ENCODE measurements at regions not wholly inside any gene's neighbourhood (a gene's known extent, or its start where the extent isn't known, plus 50 kb on each side); places are given as distances from the start of the nearest gene placed in this dataset.

DNA sequence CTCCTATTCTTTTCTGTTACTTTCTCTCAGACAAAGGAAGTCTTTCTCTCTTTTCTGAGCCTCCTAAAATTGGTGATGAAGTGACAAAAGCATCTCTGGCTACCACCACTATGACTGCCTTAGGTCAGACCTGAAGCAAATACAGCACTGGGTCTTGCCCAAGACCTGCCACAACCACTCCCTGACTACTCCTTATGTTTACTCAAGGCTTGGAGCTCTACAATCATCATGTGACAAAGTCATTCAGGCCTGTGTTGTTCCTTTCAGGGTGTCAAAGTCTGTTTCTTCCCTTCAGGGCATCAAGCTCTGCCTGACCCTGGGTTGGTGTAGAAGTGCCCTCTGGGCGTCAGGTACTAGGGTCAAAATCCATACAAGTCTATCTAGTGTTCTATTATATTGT is 419.2 kb upstream of the CT83 start:
- no peak for DNase-seq
- Histone ChIP-seq H3K27me3 (ENCODE audit: control insufficient read depth, insufficient read depth, low read length) (no peaks in the 10 kb centered on the region), H3K27ac (ENCODE audit: low read length) (no peak overlapping the region), H3K36me3 (ENCODE audit: control insufficient read depth, insufficient read depth, low read length) (no peaks in the 10 kb centered on the region), H3K4me3 (ENCODE audit: low read length) (no peak overlapping the region), H3K4me1 (ENCODE audit: control insufficient read depth, insufficient read depth, low read length) (no peaks in the 10 kb centered on the region), H3K9me3 (replicated peaks; ENCODE audit: control insufficient read depth, low read depth, low read length) (no peaks in the 10 kb centered on the region)
- no CpG with 5 or more reads among the region's 1 CpG for WGBS (ENCODE audit: insufficient coverage)

DNA sequence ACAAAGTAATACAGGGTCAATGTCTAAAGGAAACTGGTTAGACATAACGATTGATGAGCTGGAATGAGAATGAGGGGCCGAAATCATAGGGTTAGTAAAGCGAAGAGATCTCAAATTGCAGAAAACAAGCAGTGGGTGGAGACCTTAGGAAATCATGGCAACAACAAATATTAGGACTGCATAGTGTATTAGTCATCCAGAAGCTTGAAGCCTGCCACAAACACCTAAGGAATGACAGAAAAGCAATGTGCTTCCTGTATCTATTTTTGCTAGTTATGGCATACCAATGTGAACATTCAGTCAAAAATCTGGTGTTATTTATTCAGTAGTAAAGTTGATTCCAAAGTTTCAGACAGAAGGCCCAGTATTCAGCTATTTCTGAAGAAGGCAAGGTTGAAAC is 410.9 kb upstream of the CT83 start:
- peak; percentile 1 for DNase-seq
- WGBS (ENCODE audit: insufficient coverage) = 33% methylated on average over 1 of the region's 3 CpGs
- Histone ChIP-seq H3K36me3 (ENCODE audit: control insufficient read depth, insufficient read depth, low read length) (no peaks in the 10 kb centered on the region), H3K4me1 (ENCODE audit: control insufficient read depth, insufficient read depth, low read length) (no peaks in the 10 kb centered on the region), H3K9me3 (replicated peaks; ENCODE audit: control insufficient read depth, low read depth, low read length) (no peaks in the 10 kb centered on the region), H3K27me3 (ENCODE audit: control insufficient read depth, insufficient read depth, low read length) (no peaks in the 10 kb centered on the region), H3K27ac (ENCODE audit: low read length) (no peak overlapping the region), H3K4me3 (ENCODE audit: low read length) (no peak overlapping the region)

- WGBS (ENCODE audit: insufficient coverage) = no CpG with 5 or more reads among the region's 1 CpG
- no peak overlapping the region for H3K4me3 ChIP-seq (ENCODE audit: low read length)
Measured at GRCh38 chrX:116872931-116873330, 410.2 kb upstream of the CT83 start.

DNA sequence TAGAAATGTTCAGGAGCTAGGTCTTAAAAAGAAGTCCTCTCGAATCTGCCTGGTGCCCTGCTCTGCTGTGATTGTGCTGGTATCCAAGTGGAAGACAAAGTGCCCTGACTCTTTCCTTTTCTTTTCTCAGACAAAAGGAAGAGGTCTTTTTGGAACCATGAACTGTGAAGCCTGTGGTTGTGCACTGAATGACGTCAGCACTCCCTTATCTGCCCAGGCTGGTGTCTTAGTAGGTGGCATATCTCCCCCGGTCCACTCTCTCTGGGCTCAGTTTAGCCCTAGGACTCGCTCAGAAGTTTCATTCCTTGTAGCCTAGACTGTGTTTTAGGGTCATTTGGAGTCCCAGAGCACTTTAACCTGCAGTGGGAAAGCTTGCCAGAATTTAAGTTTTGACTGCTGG is 400.3 kb upstream of the CT83 start:
- Histone ChIP-seq H3K27ac (ENCODE audit: low read length) (no peak overlapping the region), H3K27me3 (ENCODE audit: control insufficient read depth, insufficient read depth, low read length) (peaks cover 6% of the 10 kb centered on the region), H3K4me3 (ENCODE audit: low read length) (no peak overlapping the region), H3K4me1 (ENCODE audit: control insufficient read depth, insufficient read depth, low read length) (no peaks in the 10 kb centered on the region), H3K9me3 (replicated peaks; ENCODE audit: control insufficient read depth, low read depth, low read length) (no peaks in the 10 kb centered on the region), H3K36me3 (ENCODE audit: control insufficient read depth, insufficient read depth, low read length) (no peaks in the 10 kb centered on the region)
- WGBS (ENCODE audit: insufficient coverage) = 71% methylated on average over 1 of the region's 4 CpGs
- DNase-seq = no peak

More at GRCh38 chrX:116872931-116873330, 410.2 kb upstream of the CT83 start:
- no peaks in the 10 kb centered on the region for H3K9me3 ChIP-seq (replicated peaks; ENCODE audit: control insufficient read depth, low read depth, low read length)
- no peaks in the 10 kb centered on the region for H3K36me3 ChIP-seq (ENCODE audit: control insufficient read depth, insufficient read depth, low read length)
- H3K27me3 ChIP-seq (ENCODE audit: control insufficient read depth, insufficient read depth, low read length) = no peaks in the 10 kb centered on the region
- H3K4me1 ChIP-seq (ENCODE audit: control insufficient read depth, insufficient read depth, low read length) = no peaks in the 10 kb centered on the region
- DNase-seq = no peak
- no peak overlapping the region for H3K27ac ChIP-seq (ENCODE audit: low read length)

- Histone ChIP-seq H3K36me3 (ENCODE audit: control insufficient read depth, insufficient read depth, low read length) (no peaks in the 10 kb centered on the region), H3K4me1 (ENCODE audit: control insufficient read depth, insufficient read depth, low read length) (no peaks in the 10 kb centered on the region), H3K27me3 (ENCODE audit: control insufficient read depth, insufficient read depth, low read length) (peaks cover 2% of the 10 kb centered on the region), H3K9me3 (replicated peaks; ENCODE audit: control insufficient read depth, low read depth, low read length) (no peaks in the 10 kb centered on the region), H3K4me3 (ENCODE audit: low read length) (no peak overlapping the region), H3K27ac (ENCODE audit: low read length) (no peak overlapping the region)
- no peak for DNase-seq
- WGBS (ENCODE audit: insufficient coverage) = 35% methylated on average over 1 of the region's 1 CpG
Measured at GRCh38 chrX:116862340-116862739, 399.6 kb upstream of the CT83 start.

- H3K9me3 ChIP-seq (replicated peaks; ENCODE audit: control insufficient read depth, low read depth, low read length) = no peaks in the 10 kb centered on the region
- no peak overlapping the region for H3K4me3 ChIP-seq (ENCODE audit: low read length)
- peaks cover 3% of the 10 kb centered on the region for H3K27me3 ChIP-seq (ENCODE audit: control insufficient read depth, insufficient read depth, low read length)
- no peak overlapping the region for H3K27ac ChIP-seq (ENCODE audit: low read length)
- no peak for DNase-seq
- no peaks in the 10 kb centered on the region for H3K36me3 ChIP-seq (ENCODE audit: control insufficient read depth, insufficient read depth, low read length)
- whole genome bisulfite sequencing (ENCODE audit: insufficient coverage) = no CpG with 5 or more reads among the region's 3 CpGs
- H3K4me1 ChIP-seq (ENCODE audit: control insufficient read depth, insufficient read depth, low read length) = no peaks in the 10 kb centered on the region
Measured at GRCh38 chrX:116841290-116841689, 378.5 kb upstream of the CT83 start.

DNA sequence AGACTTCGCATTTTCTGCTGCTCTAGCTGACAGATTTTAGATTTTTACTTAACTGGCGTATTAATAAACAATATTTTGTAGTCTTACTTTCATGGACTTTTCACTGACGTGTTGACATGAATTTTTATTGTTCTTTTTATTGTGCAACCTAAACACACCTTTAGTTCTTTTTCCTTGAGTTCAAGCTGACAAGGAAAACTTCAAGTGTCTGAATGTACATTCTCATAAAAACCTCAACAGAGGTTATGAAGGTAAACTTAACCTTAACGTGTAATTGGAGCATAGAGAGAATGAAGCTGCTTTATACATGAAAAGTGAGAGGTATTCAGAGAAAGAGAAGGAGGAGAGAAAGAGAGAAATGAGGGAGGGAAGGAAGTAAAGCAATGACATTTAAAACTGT is 364.3 kb upstream of the CT83 start:
- Histone ChIP-seq H3K27ac (ENCODE audit: low read length) (no peak overlapping the region), H3K4me3 (ENCODE audit: low read length) (no peak overlapping the region), H3K4me1 (ENCODE audit: control insufficient read depth, insufficient read depth, low read length) (no peaks in the 10 kb centered on the region), H3K36me3 (ENCODE audit: control insufficient read depth, insufficient read depth, low read length) (no peaks in the 10 kb centered on the region), H3K27me3 (ENCODE audit: control insufficient read depth, insufficient read depth, low read length) (no peaks in the 10 kb centered on the region), H3K9me3 (replicated peaks; ENCODE audit: control insufficient read depth, low read depth, low read length) (no peaks in the 10 kb centered on the region)
- WGBS (ENCODE audit: insufficient coverage) = 40% methylated on average over 1 of the region's 4 CpGs
- DNase-seq = no peak

- DNase-seq = no peak
- H3K27me3 ChIP-seq (ENCODE audit: control insufficient read depth, insufficient read depth, low read length) = no peaks in the 10 kb centered on the region
- H3K4me1 ChIP-seq (ENCODE audit: control insufficient read depth, insufficient read depth, low read length) = no peaks in the 10 kb centered on the region
- no peak overlapping the region for H3K4me3 ChIP-seq (ENCODE audit: low read length)
- no peaks in the 10 kb centered on the region for H3K36me3 ChIP-seq (ENCODE audit: control insufficient read depth, insufficient read depth, low read length)
- WGBS (ENCODE audit: insufficient coverage) = no CpG with 5 or more reads among the region's 1 CpG
- no peaks in the 10 kb centered on the region for H3K9me3 ChIP-seq (replicated peaks; ENCODE audit: control insufficient read depth, low read depth, low read length)
- no peak overlapping the region for H3K27ac ChIP-seq (ENCODE audit: low read length)
Measured at GRCh38 chrX:116824785-116825184, 362.0 kb upstream of the CT83 start.

DNA sequence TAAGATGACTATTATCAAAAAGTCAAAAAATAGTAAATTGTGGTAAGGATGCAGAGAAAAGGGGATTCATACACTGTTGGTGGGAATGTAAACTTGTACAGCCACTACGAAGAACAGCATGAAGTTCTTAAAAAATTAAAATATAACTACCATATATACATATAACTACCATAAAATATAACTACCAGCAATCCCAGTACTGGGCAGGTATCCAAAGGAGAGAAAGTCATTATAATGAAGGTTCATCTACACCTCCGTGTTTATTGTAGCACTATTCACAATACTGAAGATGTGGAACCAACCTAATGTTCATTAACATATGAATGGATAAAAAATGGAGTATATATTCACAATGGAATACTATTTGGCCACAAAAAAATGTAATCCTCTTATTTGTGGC is 360.9 kb upstream of the CT83 start:
- WGBS (ENCODE audit: insufficient coverage) = no CpG with 5 or more reads among the region's 2 CpGs
- Histone ChIP-seq H3K27ac (ENCODE audit: low read length) (no peak overlapping the region), H3K4me1 (ENCODE audit: control insufficient read depth, insufficient read depth, low read length) (no peaks in the 10 kb centered on the region), H3K27me3 (ENCODE audit: control insufficient read depth, insufficient read depth, low read length) (no peaks in the 10 kb centered on the region), H3K4me3 (ENCODE audit: low read length) (no peak overlapping the region), H3K36me3 (ENCODE audit: control insufficient read depth, insufficient read depth, low read length) (no peaks in the 10 kb centered on the region), H3K9me3 (replicated peaks; ENCODE audit: control insufficient read depth, low read depth, low read length) (no peaks in the 10 kb centered on the region)
- no peak for DNase-seq

DNA sequence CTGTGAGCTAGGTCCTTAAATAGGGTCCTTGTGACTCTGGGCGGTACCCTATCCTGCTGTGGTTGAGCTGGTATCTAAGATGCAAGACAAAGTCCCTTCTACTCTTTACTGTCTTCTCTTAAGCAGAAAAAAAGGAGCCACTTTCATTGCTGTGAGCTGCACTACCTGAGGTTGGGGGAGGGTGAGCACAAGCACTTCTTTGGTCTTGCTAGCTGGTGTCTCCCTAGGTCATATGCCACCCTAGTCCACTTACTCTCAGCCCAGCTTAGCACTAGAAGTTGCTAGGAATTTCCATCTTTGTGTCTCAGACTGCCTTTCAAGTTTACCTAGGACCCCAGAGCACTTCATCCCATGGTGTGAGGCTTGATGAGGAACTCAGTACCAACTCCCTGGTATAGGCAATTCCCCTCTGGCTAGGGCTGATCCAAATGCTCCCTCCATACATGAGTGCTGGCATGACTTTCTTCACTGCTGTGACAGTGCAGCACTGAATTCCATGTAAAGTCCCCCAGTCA is 343.6 kb upstream of the CT83 start:
- Histone ChIP-seq H3K4me3 (ENCODE audit: low read length) (no peak overlapping the region), H3K4me1 (ENCODE audit: control insufficient read depth, insufficient read depth, low read length) (no peaks in the 10 kb centered on the region), H3K36me3 (ENCODE audit: control insufficient read depth, insufficient read depth, low read length) (no peaks in the 10 kb centered on the region), H3K9me3 (replicated peaks; ENCODE audit: control insufficient read depth, low read depth, low read length) (no peaks in the 10 kb centered on the region), H3K27ac (ENCODE audit: low read length) (no peak overlapping the region), H3K27me3 (ENCODE audit: control insufficient read depth, insufficient read depth, low read length) (no peaks in the 10 kb centered on the region)
- no CpG with 5 or more reads among the region's 1 CpG for WGBS (ENCODE audit: insufficient coverage)
- no peak for DNase-seq

GRCh38 chrX:116801943-116802342 is 339.2 kb upstream of the CT83 start:
- H3K4me1 ChIP-seq (ENCODE audit: control insufficient read depth, insufficient read depth, low read length) = no peaks in the 10 kb centered on the region
- H3K36me3 ChIP-seq (ENCODE audit: control insufficient read depth, insufficient read depth, low read length) = no peaks in the 10 kb centered on the region
- no peaks in the 10 kb centered on the region for H3K9me3 ChIP-seq (replicated peaks; ENCODE audit: control insufficient read depth, low read depth, low read length)
- no peaks in the 10 kb centered on the region for H3K27me3 ChIP-seq (ENCODE audit: control insufficient read depth, insufficient read depth, low read length)
- DNase-seq = no peak
- no peak overlapping the region for H3K4me3 ChIP-seq (ENCODE audit: low read length)
- H3K27ac ChIP-seq (ENCODE audit: low read length) = no peak overlapping the region

Data from muscle of leg (tissue), 3 donors.